GM13977 (cell line): ENCODE measurements at regions not wholly inside any gene's neighbourhood (a gene's known extent, or its start where the extent isn't known, plus 50 kb on each side); places are given as distances from the start of the nearest gene placed in this dataset.

Experiments used
- DNase-seq: peaks from one replicate; pipeline ENCODE4 v3.0.0; 2012; ENCODE audit warnings: low spot score
- in situ Hi-C: fragments of 300-500 bp; cut with MboI; formaldehyde crosslinking; loops from one replicate; pipeline ENCODE4 v1.12.0; 2022; ENCODE audit warnings: low sequenced_read_pairs, low pct_unique_long_range_greater_than_20kb, mixed read lengths, inconsistent platforms; ENCODE audit not compliant: unreplicated experiment
- TF ChIP-seq, protein P1 (sequence below): IDR thresholded peaks from 2 replicates; pipeline ENCODE4 v1.5.1; 2012; ENCODE audit warnings: mild to moderate bottlenecking, control low read depth; ENCODE audit not compliant: insufficient read depth; ENCODE audit errors: extremely low read depth, missing control alignments

DNA sequence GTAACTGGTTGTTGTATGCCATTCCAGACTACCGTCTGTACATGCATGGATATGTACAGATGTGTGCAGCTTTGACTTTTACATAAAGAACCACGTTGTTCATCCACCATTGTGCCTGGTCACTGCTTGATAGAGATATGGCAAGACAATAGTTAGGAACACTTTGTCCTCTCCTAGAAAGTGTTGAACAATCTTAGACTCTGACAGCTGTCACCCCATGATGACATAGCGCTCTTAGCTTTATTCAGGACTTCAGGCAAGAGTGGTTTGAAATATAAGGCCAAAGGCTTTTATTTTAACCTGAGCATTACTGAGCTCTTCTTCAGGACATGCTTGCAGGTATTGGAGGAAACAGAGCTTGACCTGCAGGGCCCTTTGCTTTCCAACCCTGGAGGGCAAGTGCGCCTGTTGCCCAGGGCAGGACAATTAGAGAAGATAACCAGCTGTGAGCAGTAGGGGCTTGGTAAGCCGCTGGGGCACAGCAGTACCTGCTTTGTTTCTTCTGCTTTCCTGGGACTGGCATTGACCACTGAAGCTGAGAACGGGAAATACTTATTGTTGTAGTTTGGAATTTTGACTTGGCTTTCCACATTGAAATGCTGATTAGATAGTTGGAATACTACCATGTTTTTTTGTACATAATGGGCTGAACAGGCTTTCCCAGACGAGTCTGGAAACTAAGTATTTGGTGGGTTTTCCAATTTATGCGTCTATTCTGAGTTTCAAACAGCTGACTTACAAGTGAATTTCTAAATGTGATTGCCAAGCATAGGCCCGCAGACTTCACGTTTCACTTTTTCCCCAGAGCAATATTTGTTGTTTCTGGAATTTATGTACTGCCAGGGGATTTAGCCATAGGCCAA lies 51.1 kb downstream of the GARRE1 start:
- TF ChIP-seq, protein P1, sequence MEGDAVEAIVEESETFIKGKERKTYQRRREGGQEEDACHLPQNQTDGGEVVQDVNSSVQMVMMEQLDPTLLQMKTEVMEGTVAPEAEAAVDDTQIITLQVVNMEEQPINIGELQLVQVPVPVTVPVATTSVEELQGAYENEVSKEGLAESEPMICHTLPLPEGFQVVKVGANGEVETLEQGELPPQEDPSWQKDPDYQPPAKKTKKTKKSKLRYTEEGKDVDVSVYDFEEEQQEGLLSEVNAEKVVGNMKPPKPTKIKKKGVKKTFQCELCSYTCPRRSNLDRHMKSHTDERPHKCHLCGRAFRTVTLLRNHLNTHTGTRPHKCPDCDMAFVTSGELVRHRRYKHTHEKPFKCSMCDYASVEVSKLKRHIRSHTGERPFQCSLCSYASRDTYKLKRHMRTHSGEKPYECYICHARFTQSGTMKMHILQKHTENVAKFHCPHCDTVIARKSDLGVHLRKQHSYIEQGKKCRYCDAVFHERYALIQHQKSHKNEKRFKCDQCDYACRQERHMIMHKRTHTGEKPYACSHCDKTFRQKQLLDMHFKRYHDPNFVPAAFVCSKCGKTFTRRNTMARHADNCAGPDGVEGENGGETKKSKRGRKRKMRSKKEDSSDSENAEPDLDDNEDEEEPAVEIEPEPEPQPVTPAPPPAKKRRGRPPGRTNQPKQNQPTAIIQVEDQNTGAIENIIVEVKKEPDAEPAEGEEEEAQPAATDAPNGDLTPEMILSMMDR: no peak
- in situ Hi-C loops: no loop called here
- no peak for DNase-seq

DNA sequence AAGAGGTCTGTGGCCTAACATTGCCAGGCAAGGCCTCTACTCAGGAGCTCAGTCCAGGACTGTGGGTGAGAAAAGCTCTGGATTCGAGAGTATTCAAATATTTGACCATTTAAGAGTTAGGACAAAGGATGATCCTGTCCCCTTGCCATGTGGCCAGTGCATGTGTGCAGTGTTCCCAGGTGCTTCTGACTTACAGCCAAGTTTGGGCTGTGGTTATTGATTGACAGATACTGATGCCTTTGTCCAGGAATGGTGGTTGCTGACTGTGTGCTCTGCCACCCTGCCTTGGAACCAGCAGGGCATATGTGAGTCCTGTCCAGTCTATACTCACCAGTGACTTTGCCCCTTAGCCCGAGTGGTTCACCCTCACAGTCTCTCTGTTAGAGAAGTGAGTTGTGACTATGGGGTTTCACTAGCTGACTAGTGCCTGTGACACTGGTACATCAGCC lies 51.9 kb downstream of the GARRE1 start:
- in situ Hi-C loops: no loop called here
- TF ChIP-seq, protein P1: no peak
- DNase-seq: no peak

DNA sequence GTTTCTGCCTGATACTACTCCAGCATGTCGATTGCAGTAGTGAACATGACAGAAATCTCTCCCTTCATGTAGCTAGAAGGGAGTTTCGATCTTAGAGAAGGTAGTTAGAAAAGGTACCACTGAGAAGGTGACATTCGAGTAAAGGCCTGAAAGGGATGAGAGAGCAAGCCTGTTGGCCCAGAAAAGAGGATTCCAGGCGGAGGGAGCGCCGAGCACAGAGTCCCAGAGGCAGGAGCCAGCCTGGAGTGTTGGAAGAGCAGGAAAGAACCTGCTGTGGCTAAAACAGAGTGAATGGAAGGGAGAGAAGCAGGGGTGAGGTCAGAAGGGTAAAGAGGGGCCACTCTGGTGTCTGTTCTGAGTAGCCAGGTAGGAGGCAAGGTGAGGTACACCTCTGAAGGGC lies 52.5 kb downstream of the GARRE1 start:
- in situ Hi-C loops: no loop called here
- DNase-seq: no peak
- TF ChIP-seq, protein P1: no peak

DNA sequence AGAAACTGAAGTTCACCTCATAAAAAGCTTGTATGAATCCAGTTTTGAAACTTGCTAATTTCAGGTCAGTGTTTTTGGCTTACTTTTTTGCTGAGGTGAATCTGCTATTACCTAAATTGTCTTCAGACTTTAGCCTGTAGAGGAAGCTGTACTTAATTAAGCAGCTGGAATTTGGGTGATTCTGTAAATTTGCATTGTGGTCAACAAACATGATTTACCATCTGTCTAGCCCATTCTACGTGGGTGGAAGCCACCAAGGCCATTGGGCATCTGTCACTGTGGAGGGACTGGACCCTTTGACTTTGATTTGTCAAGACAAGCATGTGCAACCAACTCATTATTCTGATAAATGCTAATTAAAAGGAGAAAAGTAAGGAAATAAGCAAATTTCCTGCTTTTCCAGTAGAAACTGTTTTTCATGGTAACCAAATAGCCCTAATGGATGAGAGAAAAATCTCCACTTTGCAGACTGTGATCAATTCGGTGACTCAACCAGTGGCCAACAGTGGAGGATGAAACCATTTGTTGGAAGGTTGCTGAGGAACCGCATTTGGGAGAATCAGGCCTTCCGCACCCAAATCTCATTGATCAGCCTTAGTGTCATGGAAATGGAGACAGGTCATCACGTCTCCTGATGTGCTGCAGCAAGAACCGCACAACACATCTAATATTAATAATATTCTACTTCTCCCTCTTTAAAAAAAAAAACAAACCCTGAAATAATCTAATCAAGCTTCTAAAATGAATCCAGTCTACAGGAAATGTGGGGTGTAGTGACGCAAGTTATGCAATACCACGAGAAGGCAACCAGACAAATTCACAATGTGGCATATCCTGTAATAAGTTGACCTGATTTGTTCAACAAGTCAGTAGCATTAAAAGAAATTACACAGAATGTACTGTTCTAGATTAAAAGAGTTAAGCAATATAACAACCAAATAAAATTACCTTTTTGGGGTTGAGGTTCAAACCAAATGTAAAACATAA lies 54.3 kb downstream of the GARRE1 start:
- DNase-seq: no peak
- in situ Hi-C loops: no loop called here
- TF ChIP-seq, protein P1: no peak

DNA sequence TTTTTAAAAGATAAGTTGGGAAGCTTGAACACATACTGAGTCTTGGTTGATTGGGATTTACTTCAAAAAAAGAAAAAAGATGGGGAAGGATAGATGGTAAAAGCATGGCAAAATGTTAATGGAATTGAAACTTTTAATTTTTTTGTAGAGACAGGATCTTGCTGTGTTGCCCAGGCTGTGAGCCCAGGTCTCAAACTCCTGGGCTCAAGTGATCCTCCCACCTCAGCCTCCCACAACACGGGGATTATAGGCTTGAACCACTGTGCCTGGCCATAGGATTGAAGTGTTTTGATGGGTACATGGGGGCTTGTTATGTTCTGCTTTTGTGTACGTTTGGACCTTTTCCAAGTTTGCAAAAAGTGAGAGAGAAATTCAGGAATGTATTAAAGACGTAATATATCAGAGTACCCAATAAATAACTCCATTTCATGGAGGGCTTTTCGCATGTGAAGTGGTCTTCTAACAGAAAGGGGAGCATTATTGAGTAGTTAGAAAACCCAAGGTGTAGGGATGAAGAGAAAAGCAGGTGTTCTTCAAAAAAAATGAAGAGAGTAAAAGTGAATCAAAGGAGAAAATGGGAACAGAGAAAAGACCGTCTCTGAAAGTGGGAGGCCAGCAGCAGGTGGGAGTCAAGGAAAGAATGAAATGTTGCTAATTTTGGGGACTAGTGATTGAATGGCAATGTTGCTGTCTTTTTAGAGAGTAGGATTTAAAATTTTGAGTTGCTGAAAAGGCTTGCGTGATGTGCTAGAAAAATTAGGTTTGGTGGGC lies 55.2 kb downstream of the GARRE1 start:
- in situ Hi-C loops: no loop called here
- no peak for DNase-seq
- TF ChIP-seq, protein P1: no peak

DNA sequence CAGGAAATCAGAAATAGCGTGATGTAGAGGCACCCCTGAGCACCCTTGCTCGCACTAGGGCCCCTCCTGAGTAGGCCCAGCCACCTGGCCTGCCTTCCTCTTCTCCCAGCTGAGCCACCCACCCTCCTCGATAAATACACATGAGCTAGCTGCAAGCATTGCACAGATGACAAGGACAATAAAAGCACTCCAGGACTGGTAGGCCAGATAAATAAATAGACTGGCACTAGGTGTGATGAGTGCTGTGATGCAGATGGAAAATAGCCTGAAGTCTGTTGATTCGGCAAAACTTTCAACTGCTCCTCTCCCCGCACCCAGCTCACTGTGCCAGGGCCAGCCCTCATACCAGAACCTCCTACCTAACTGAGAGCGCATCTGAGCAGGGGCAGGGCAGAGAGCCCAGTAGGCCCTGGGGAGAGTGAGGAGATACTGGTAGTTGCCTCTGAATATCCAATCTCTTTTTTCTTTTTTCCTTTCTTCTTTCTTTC lies 54.5 kb upstream of the GPI start:
- in situ Hi-C loops: no loop called here
- TF ChIP-seq, protein P1: no peak
- no peak for DNase-seq
